GM23338 (cell line): ENCODE measurements at regions not wholly inside any gene's neighbourhood (a gene's known extent, or its start where the extent isn't known, plus 50 kb on each side); places are given as distances from the start of the nearest gene placed in this dataset.

ENCODE experiments used
- ATAC-seq: fragments of 200-7000 bp; cut with Tn5 transposase; 3 replicates; pipeline ENCODE4 v1.9.1; 2020
- DNase-seq: peaks from one replicate; pipeline ENCODE4 v3.0.0-alpha.2; 2015; ENCODE audit warnings: low spot score
- H2AFZ ChIP-seq: fragments of 200-600 bp; sonication (generic); 2 replicates; pipeline ENCODE4 v1.8.0; 2016; ENCODE audit warnings: antibody characterized with exemption, mild to moderate bottlenecking, moderate library complexity
- H3F3A ChIP-seq: fragments of 200-600 bp; sonication (generic); replicated peaks from 2 replicates; pipeline ENCODE4 v1.8.0; 2017; ENCODE audit warnings: antibody characterized with exemption, mixed run types, low read depth
- H3K27ac ChIP-seq: fragments of 200-600 bp; sonication (generic); 2 replicates; pipeline ENCODE4 v1.6.1; 2016; ENCODE audit warnings: low read depth
- H3K27me3 ChIP-seq: fragments of 200-600 bp; sonication (generic); 2 replicates; pipeline ENCODE4 v1.8.0; 2016; ENCODE audit warnings: mild to moderate bottlenecking, mixed run types, moderate library complexity; ENCODE audit not compliant: insufficient read depth
- H3K36me3 ChIP-seq: fragments of 200-600 bp; sonication (generic); 2 replicates; pipeline ENCODE4 v1.8.0; 2016; ENCODE audit warnings: mild to moderate bottlenecking; ENCODE audit not compliant: insufficient read depth
- H3K4me1 ChIP-seq: fragments of 200-600 bp; sonication (generic); 2 replicates; pipeline ENCODE4 v1.8.0; 2016; ENCODE audit warnings: mild to moderate bottlenecking, moderate library complexity; ENCODE audit not compliant: insufficient read depth
- H3K4me2 ChIP-seq: fragments of 200-600 bp; sonication (generic); 2 replicates; pipeline ENCODE4 v1.7.1; 2017; ENCODE audit warnings: mixed run types
- H3K4me3 ChIP-seq: fragments of 200-600 bp; sonication (generic); 2 replicates; pipeline ENCODE4 v1.6.1; 2016; ENCODE audit warnings: mixed run types
- H3K79me2 ChIP-seq: fragments of 200-600 bp; sonication (generic); replicated peaks from 2 replicates; pipeline ENCODE4 v1.8.0; 2017; ENCODE audit warnings: mild to moderate bottlenecking; ENCODE audit not compliant: insufficient read depth
- H3K9me2 ChIP-seq: fragments of 200-600 bp; sonication (generic); 2 replicates; pipeline ENCODE4 v1.8.0; 2017; ENCODE audit not compliant: insufficient read depth
- H4K20me1 ChIP-seq: fragments of 200-600 bp; sonication (generic); replicated peaks from 2 replicates; pipeline ENCODE4 v1.8.0; 2017; ENCODE audit warnings: mild to moderate bottlenecking; ENCODE audit not compliant: insufficient read depth
- H3K27ac Mint-ChIP-seq: 2 replicates; pipeline ENCODE4 v1.8.0; 2020; ENCODE audit warnings: inconsistent platforms, mild to moderate bottlenecking, moderate library complexity, mixed read lengths
- H3K27me3 Mint-ChIP-seq: 3 replicates; pipeline ENCODE4 v1.8.0; 2022; ENCODE audit warnings: low read depth, mild to moderate bottlenecking, moderate library complexity, mixed read lengths, inconsistent platforms; ENCODE audit not compliant: insufficient read depth, poor library complexity
- H3K36me3 Mint-ChIP-seq: 3 replicates; pipeline ENCODE4 v1.8.0; 2021; ENCODE audit warnings: low read depth, mild to moderate bottlenecking, inconsistent platforms, moderate library complexity, mixed read lengths
- H3K4me1 Mint-ChIP-seq: 3 replicates; pipeline ENCODE4 v1.8.0; 2020; ENCODE audit warnings: mild to moderate bottlenecking, inconsistent platforms, mixed read lengths
- H3K4me3 Mint-ChIP-seq: 3 replicates; pipeline ENCODE4 v1.8.0; 2021; ENCODE audit warnings: moderate library complexity, mild to moderate bottlenecking, inconsistent platforms, mixed read lengths
- H3K9me3 Mint-ChIP-seq: 3 replicates; pipeline ENCODE4 v1.8.0; 2020; ENCODE audit warnings: moderate library complexity, mild to moderate bottlenecking, inconsistent platforms, mixed read lengths
- CREB1 ChIP-seq: fragments of 250-450 bp; sonication (Bioruptor Pico); IDR thresholded peaks from 2 replicates; pipeline ENCODE4 v1.5.0; 2020; ENCODE audit warnings: low read depth, mild to moderate bottlenecking, moderate library complexity
- CTCF ChIP-seq, 2 experiments: fragments of 200-600 bp in 1 of 2; sonication (generic) in 1 of 2; conservative IDR thresholded peaks; 2 replicates each; pipeline versions ENCODE4 v1.5.1 to v1.6.1; 2016 to 2017; ENCODE audit warnings: antibody characterized with exemption in 2 of 2, low read depth in 2 of 2, mild to moderate bottlenecking in 2 of 2, moderate library complexity in 1 of 2
- ETS1 ChIP-seq: IDR thresholded peaks from 2 replicates; pipeline ENCODE4 v1.6.1; 2016; ENCODE audit warnings: antibody characterized with exemption
- EZH2 ChIP-seq: fragments of 200-600 bp; sonication (generic); IDR thresholded peaks from one replicate; pipeline ENCODE4 v1.8.0; 2017; ENCODE audit warnings: antibody characterized with exemption, mild to moderate bottlenecking, low read depth; ENCODE audit not compliant: unreplicated experiment
- EZH2phosphoT487 ChIP-seq: fragments of 200-600 bp; sonication (generic); IDR thresholded peaks from one replicate; pipeline ENCODE4 v1.8.1; 2018; ENCODE audit warnings: antibody characterized with exemption; ENCODE audit not compliant: unreplicated experiment
- JUNB ChIP-seq: IDR thresholded peaks from one replicate; pipeline ENCODE4 v1.6.1; 2016; ENCODE audit warnings: antibody characterized with exemption; ENCODE audit not compliant: unreplicated experiment
- NANOG ChIP-seq: IDR thresholded peaks from 2 replicates; pipeline ENCODE4 v1.6.1; 2016; ENCODE audit warnings: antibody characterized with exemption, borderline replicate concordance
- STAT1 ChIP-seq: IDR thresholded peaks from one replicate; pipeline ENCODE4 v1.6.1; 2016; ENCODE audit warnings: antibody characterized with exemption; ENCODE audit not compliant: unreplicated experiment
- ZNF114 ChIP-seq: fragments of 250-450 bp; sonication (Bioruptor Pico); IDR thresholded peaks from 2 replicates; pipeline ENCODE4 v1.5.0; 2020; ENCODE audit warnings: mild to moderate bottlenecking, moderate library complexity
- ZNF331 ChIP-seq: fragments of 250-450 bp; sonication (Bioruptor Pico); IDR thresholded peaks from 2 replicates; pipeline ENCODE4 v1.5.0; 2020; ENCODE audit warnings: low read depth, mild to moderate bottlenecking, moderate library complexity

- no peak for TF ChIP-seq ETS1
Observed at GRCh38 chr17:14616528-14616927, 315.6 kb downstream of the HS3ST3B1 start (continued).

GRCh38 chr17:14605267-14605599 is 304.4 kb downstream of the HS3ST3B1 start:
- Histone ChIP-seq H3K79me2 (no peaks in the 10 kb centered on the region), H3K27ac (no peak overlapping the region), H3K4me3 (no peak overlapping the region), H3F3A (no peaks in the 10 kb centered on the region), H2AFZ (peak overlapping the region; percentile 56; the same call in 1 of the 2 replicates), H3K36me3 (no peaks in the 10 kb centered on the region), H4K20me1 (no peaks in the 10 kb centered on the region), H3K4me2 (no peak overlapping the region), H3K4me1 (no peaks in the 10 kb centered on the region), H3K27me3 (no peaks in the 10 kb centered on the region), H3K9me2 (no peaks in the 10 kb centered on the region)
- Mint-ChIP-seq H3K4me1 (no peaks in the 10 kb centered on the region), H3K27me3 (no peaks in the 10 kb centered on the region), H3K36me3 (no peaks in the 10 kb centered on the region; the same call in 2 of the 3 replicates), H3K27ac (no peak overlapping the region), H3K4me3 (no peak overlapping the region), H3K9me3 (peaks cover 2% of the 10 kb centered on the region; the same call in 2 of the 3 replicates)
- DNase-seq = no peak
- ATAC-seq = no peak
- no peak for TF ChIP-seq NANOG
- TF ChIP-seq ZNF114 (CRISPR knock-in tag) = no peak
- no peak for TF ChIP-seq EZH2
- TF ChIP-seq CTCF (conservative IDR thresholded peaks at IDR 0.05; ENCODE audit: low read depth in 2 of 2) = no peak
- TF ChIP-seq ETS1 = no peak
- no peak for TF ChIP-seq CREB1 (CRISPR knock-in tag)
- TF ChIP-seq STAT1 = no peak
- TF ChIP-seq JUNB = no peak
- TF ChIP-seq EZH2phosphoT487 = no peak
- no peak for TF ChIP-seq ZNF331 (CRISPR knock-in tag)
